ENCODE measurements at regions not wholly inside any gene's neighbourhood (a gene's known extent, or its start where the extent isn't known, plus 50 kb on each side); places are given as distances from the start of the nearest gene placed in this dataset.

- no peak for TF ChIP-seq MAX (IDR thresholded peaks at IDR 0.05)
- TF ChIP-seq RNF2 (IDR thresholded peaks at IDR 0.05; ENCODE audit: borderline replicate concordance, low read depth), result no peak
- TF ChIP-seq CTCF (IDR thresholded peaks at IDR 0.05), result no peak
- no peak for TF ChIP-seq POLR2AphosphoS2 (conservative IDR thresholded peaks at IDR 0.05; ENCODE audit: low read length)
- no peak for TF ChIP-seq POLR2A (IDR thresholded peaks at IDR 0.05; ENCODE audit: low read length)
- TF ChIP-seq CHD4 (IDR thresholded peaks at IDR 0.05; ENCODE audit: borderline replicate concordance), result no peak
- TF ChIP-seq EP300 (IDR thresholded peaks at IDR 0.05), result no peak
- no peak for TF ChIP-seq PBX3 (IDR thresholded peaks at IDR 0.05)
- TF ChIP-seq RCOR1 (IDR thresholded peaks at IDR 0.05; ENCODE audit: low read depth, low read length), result no peak
- no peak for TF ChIP-seq REST (IDR thresholded peaks at IDR 0.05)
- no peak for TF ChIP-seq CBX2 (IDR thresholded peaks at IDR 0.05; ENCODE audit: borderline replicate concordance, low read depth)
- TF ChIP-seq KDM1A (IDR thresholded peaks at IDR 0.05; ENCODE audit: low read depth), result no peak
- no peak for TF ChIP-seq BHLHE40 (IDR thresholded peaks at IDR 0.05; ENCODE audit: low read depth, low read length)
Observed at GRCh38 chr7:136549756-136550155, 318.7 kb upstream of the CHRM2 start.
